BJ (cell line): ENCODE measurements at regions not wholly inside any gene's neighbourhood (a gene's known extent, or its start where the extent isn't known, plus 50 kb on each side); places are given as distances from the start of the nearest gene placed in this dataset.

Source experiments
- CTCF ChIA-PET: fragments of 350-600 bp; formaldehyde crosslinking; extraction: SDS; loops from one replicate; lab custom pipeline; 2021; ENCODE audit warnings: antibody characterized with exemption, inconsistent platforms; lab: Yijun Ruan, JAX
- POLR2A ChIA-PET: fragments of 300-600 bp; sonication (Branson Sonifier 250); formaldehyde crosslinking; extraction: SDS; loops from one replicate; lab custom pipeline; 2021; ENCODE audit warnings: antibody characterized with exemption; lab: Charles Lee
- DNase-seq: peaks from one replicate; pipeline ENCODE4 v3.0.0-alpha.2; 2011; ENCODE audit warnings: low read depth
- H3K27me3 ChIP-seq: 2 replicates; pipeline ENCODE4 v1.6.0; 2011; ENCODE audit warnings: low read length; ENCODE audit not compliant: control insufficient read depth, insufficient read depth
- H3K36me3 ChIP-seq: 2 replicates; pipeline ENCODE4 v1.5.1; 2011; ENCODE audit warnings: low read length; ENCODE audit not compliant: control insufficient read depth, insufficient read depth
- H3K4me3 ChIP-seq: 2 replicates; pipeline ENCODE4 v1.5.1; 2011; ENCODE audit warnings: low read depth, mild to moderate bottlenecking, control low read depth, low read length
- TF ChIP-seq, protein P1 (sequence below): IDR thresholded peaks from 2 replicates; pipeline ENCODE4 v1.5.1; 2011; ENCODE audit warnings: low read depth, mild to moderate bottlenecking, control low read depth, inconsistent platforms, low read length, moderate library complexity; ENCODE audit not compliant: insufficient read depth

DNA sequence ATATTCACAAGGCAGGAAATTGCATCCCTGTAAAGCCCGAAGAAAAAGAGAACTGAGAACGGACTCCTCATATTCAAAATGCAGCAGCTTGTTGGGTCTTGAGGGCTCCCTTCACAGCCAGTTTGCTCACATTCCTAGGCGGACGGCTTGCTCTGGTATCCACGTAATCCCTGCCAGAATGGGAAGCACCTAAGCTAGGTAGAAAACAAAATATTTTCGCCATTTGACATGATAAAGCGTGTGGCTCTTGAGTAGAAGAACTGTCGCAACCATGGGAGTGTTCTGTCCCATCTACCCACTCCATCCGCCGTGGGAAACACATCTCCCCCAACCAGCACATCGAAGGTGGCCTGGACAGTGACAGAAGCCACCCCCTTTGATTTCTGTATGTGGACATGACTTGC, 183.1 kb downstream of the GAS1 start:
- H3K4me3 ChIP-seq: no peak overlapping the region
- H3K36me3 ChIP-seq: no peaks in the 10 kb centered on the region
- ChIA-PET POLR2A (no interaction called here), CTCF (no interaction called here)
- no peaks in the 10 kb centered on the region for H3K27me3 ChIP-seq
- DNase-seq: no peak
- TF ChIP-seq, protein P1, sequence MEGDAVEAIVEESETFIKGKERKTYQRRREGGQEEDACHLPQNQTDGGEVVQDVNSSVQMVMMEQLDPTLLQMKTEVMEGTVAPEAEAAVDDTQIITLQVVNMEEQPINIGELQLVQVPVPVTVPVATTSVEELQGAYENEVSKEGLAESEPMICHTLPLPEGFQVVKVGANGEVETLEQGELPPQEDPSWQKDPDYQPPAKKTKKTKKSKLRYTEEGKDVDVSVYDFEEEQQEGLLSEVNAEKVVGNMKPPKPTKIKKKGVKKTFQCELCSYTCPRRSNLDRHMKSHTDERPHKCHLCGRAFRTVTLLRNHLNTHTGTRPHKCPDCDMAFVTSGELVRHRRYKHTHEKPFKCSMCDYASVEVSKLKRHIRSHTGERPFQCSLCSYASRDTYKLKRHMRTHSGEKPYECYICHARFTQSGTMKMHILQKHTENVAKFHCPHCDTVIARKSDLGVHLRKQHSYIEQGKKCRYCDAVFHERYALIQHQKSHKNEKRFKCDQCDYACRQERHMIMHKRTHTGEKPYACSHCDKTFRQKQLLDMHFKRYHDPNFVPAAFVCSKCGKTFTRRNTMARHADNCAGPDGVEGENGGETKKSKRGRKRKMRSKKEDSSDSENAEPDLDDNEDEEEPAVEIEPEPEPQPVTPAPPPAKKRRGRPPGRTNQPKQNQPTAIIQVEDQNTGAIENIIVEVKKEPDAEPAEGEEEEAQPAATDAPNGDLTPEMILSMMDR: no peak

DNA sequence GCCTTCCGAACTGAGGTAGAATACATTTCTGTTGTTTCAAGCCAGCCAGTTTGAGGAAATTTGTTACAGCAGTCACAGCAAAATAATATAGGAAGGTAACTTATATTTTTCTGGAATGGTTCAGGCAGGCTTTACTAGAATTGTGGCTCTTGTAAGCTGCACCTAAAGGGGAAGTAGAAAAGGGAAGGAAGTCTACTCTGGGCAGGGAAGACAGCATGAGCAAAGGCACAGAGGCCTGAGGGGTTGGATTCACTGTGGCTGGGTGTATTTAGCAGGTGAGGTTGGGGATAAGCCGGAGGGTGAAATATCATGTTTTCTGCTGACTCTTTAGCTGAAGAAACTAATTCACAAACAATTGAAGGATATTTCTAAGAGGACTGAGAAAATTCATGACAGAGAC, 183.5 kb downstream of the GAS1 start:
- TF ChIP-seq, protein P1: no peak
- POLR2A ChIA-PET: no interaction called here
- no peak for DNase-seq
- Histone ChIP-seq H3K27me3 (no peaks in the 10 kb centered on the region), H3K36me3 (no peaks in the 10 kb centered on the region), H3K4me3 (no peak overlapping the region)
- CTCF ChIA-PET: no interaction called here

DNA sequence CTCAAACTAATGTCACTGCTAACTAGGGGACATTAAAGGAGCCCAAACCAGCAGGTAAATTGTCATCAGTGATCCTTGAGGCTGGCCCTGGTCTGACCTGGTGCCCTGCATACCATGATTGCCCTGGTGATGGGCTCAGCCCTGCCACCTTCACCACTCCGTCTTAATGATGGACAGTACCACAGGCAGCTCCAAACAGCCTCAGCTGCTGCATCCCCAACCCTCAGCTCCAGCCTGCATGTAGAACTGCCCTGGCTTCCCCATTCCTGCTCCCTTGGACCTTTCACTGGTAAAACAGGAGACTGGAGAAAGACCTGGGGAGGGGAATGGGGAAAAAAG, 190.0 kb downstream of the GAS1 start:
- ChIA-PET POLR2A (no interaction called here), CTCF (no interaction called here)
- Histone ChIP-seq H3K27me3 (no peaks in the 10 kb centered on the region; the same call in 1 of the 2 replicates), H3K36me3 (no peaks in the 10 kb centered on the region), H3K4me3 (no peak overlapping the region)
- DNase-seq: no peak
- TF ChIP-seq, protein P1: no peak

DNA sequence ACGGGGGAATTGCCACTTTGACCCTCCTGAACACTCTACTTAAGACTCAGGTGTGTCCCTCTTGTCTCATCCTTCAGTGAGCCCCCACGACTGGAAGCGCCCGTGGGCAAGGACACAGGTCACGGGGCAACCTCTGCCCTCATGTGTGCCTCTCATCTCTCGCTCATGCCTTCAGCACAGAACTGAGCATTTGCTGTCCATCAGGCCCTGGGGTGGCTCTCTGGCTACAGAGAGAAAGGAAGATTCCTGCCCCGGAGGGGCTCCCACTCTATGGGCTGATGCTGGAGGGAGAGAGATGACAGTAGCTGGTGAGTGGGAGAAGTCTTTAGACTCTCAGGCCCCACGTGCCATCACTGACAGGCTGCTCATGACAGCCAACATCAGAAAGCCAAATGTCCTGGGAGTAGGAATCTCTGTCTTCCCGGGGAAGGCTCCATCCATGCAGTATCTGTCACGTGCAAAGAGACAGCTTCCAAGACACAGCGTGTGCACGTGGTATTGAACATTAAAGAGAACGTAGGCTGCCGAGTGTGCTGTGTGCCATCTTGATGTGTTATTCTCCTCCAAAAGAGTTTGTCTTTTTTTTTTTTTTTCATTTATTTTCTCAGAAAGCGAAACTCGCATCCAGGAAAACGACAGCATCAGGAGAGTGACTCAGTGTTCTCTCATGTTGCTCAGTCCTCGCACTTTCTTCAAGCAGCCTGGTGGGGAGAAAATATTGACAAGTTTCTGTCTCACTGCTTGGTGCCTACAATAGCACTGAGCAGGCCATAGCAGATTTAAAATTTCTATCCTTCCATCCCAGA, 190.5 kb downstream of the GAS1 start:
- ChIA-PET POLR2A (no interaction called here), CTCF (interaction anchor here (0.7 kb wide), 1 partner anchor 71 kb away, joined by 3 read pairs; no protein-coding TSS in a partner anchor)
- H3K27me3 ChIP-seq: no peaks in the 10 kb centered on the region; the same call in 1 of the 2 replicates
- TF ChIP-seq, protein P1: no peak
- DNase-seq: no peak
- H3K4me3 ChIP-seq: no peak overlapping the region
- H3K36me3 ChIP-seq: no peaks in the 10 kb centered on the region

DNA sequence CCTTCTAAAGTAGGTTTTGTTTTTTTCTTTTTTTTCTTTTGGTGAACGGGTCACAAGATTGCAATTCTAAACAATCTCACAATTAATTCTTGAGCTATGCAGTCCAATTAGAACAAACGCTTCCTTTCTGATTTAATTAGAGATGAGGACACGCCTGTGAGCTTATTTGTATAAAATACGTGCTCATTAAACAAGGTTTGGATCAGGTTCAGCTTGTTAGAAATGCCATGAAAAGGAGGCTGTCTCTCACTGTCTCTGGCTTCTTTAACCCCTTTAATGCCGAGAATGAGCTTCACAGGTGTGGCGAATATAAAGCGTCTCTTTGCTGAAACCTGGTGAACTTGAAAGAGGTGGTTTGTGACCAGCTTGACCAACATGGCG, 191.8 kb downstream of the GAS1 start:
- POLR2A ChIA-PET: no interaction called here

More for the DNA sequence above, 191.8 kb downstream of the GAS1 start:
- TF ChIP-seq, protein P1: no peak
- Histone ChIP-seq H3K36me3 (no peaks in the 10 kb centered on the region), H3K4me3 (no peak overlapping the region), H3K27me3 (no peaks in the 10 kb centered on the region; the same call in 1 of the 2 replicates)
- no peak for DNase-seq
- CTCF ChIA-PET: interaction anchor here (0.7 kb wide), 1 partner anchor 243 kb away, joined by 5 read pairs; no protein-coding TSS in a partner anchor
